ENCODE measurements at regions not wholly inside any gene's neighbourhood (a gene's known extent, or its start where the extent isn't known, plus 50 kb on each side); places are given as distances from the start of the nearest gene placed in this dataset.

- TF ChIP-seq CTCF (IDR thresholded peaks at IDR 0.05) (no peak), POLR2A (IDR thresholded peaks at IDR 0.05) (no peak)
Observed at GRCh38 chr1:230544758-230545157, 97.5 kb upstream of the COG2 start.
